Effector CD4-positive, alpha-beta T cell (primary cell): ENCODE measurements at regions not wholly inside any gene's neighbourhood (a gene's known extent, or its start where the extent isn't known, plus 50 kb on each side); places are given as distances from the start of the nearest gene placed in this dataset.

Source experiments
- DNase-seq: peaks from one replicate; pipeline ENCODE4 v3.0.0-alpha.2; 2020

DNA sequence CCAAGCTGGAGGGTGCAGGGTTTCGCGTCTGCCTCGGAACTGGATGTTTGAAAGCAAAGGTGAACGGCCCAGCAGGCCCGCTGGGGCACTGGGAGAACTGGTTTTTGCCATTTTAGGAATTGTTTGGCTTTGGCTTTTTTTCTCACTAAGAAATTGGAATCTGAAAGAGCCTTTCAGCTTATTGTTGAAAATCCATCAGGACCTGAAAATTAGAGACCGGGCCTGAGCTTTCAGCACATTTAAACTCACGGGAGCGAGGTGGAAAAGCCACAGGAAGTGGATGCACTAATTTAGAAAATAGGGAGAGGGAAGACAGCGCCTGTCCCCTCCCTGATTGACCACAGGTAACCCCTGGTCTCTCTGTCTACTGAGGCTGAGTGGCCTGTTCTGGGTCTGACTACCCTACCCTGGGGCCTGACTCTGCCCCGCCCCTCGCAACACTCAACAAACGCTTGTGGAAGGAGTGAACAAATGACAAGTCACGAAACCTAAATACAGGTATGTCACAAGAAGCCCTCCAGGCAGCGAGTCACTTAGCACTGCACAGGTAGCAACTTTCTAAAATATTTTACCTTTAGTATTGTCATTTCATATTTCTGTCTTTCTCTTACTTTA, 100.3 kb upstream of the MBOAT2 start:
- DNase-seq = no peak

DNA sequence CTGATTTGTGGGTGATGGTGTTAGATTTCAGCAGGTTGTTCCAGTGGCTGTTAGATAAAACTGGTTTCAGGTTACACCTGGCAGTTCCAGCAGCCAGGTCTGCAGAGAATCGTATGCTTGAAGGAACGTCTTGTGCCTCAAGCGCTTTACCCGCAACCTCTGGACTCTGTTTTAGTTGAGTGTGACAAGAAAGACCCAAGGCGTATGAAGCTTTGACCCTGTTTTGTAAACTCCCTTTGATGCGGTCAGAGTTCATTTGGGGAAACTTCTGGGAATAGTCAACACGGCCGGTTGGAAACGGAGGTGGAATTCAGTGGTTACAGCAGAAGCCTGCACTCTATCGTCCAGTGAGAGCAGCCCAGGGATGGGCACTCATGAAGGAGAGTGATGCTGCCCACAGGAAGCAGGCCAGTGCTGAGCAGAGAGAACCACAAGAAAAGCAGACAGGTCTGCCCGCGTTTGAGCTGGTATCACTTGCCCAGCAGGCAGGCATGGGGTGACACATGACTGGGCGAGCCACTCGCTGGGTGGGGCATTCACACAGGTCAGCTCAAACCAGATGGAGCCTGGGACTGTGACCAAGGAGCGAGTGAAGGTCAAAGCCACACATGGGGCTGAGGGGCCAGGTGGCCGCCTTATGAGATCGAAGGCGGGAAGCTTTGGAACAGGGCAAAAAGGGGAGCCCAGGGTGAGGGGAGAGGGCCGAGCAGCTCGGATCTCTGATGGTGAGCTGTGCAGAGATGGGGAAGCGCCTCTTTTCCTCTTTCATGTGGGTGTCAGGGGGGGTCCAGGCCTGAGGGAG, 99.6 kb upstream of the MBOAT2 start:
- DNase-seq = no peak

DNA sequence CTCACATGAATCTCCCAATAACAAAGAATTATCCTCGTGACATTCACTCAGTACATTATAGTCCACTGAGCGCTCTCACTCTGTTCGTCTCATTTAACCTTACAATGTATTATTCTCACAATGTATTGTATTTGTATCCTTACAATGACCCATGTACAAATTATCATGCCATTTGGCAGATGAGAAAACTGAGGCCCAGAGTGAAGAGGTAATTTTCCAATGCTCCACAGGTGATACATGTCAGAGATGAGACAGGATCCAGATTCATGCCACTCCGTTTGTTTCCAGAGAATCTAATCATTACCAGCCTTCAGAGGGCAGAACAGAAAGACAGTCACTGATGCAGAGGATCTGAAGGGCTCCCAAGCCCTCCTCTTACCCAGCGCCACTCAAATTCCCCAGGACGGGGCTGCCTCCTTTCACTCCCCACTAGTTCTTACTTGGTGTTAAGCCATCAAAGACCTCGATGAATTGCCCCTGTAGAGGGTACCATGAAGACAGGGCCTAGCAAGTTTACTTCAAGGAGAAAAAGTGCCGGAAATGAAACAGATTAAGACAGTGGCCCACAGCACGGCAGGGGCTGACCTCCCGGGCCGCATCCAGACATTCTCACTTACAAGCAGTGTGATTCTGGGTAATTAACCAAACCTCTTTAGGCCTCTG, 98.4 kb upstream of the MBOAT2 start:
- DNase-seq = no peak

DNA sequence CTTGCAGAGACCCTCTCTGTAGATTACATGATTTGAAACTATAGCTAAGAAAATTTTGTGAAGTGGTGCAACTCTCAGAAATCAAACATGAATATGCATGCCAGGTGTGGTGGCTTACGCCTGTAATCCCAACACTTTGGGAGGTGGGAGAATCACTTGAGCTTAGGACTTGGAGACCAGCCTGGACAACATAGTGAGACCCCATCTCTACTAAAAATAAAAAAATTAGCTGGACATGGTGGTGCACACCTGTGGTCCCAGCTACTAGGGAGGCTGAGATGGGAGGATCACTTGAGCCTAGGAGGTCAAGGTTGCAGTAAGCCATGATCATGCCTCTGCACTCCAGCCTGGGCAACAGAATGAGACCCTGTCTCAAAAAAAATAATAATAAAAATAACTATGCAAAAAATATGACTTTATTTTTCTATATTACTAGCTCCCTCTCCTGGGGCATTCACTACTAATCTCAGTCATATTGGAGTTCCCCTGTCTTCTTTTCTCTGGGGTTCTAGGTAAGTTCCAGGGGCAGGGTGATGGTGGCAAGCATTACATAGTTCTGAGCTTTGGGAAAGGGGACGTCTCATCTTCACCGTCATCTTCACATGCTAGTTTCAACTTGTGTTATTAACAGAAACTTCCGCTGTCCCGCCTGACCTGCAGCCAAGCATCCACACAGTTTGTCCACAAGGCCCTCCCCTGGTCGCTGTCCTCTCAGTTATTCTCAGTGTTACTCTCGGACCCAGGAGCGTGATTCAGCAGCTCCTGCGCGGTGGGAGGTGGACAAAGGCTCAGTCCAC, 96.8 kb upstream of the MBOAT2 start:
- no peak for DNase-seq

DNA sequence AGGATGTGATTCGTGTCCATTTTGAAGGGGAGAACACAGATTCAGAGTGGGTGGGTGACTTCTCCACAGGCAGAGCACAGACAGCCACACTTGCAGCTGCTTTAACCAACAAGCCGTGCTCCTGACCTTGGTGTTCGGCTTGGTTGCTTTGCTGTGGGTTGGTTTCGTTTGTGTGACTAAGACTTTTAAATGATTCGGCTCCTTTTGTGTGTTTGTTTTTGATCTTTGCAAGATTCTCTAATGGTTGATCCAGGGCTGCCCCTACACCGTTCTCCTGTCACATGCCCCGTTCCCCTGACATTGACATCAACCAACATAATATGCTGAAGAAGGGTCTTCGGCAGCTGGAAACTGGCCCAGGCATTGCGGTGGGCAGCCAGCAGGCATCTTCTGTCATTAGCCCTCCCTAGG, 95.9 kb upstream of the MBOAT2 start:
- no peak for DNase-seq

DNA sequence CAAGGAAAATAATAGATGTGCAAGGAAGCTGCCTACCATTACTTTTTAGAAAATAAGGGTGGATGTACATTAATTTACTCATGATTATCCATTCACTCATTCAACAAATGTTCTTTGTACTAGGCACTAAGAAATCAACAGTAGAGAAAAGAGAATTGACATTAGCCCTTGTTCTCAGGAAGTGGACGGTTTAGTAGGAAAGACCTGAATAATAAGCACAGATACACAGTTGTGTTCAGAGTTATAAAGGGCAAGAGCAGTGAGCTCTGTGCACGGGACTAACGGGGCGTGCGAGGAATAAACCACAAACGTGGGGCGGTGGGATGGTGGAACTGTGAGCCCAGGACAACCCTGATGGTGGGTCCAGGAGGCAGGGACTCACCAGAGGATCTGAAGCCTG, 94.4 kb upstream of the MBOAT2 start:
- no peak for DNase-seq

DNA sequence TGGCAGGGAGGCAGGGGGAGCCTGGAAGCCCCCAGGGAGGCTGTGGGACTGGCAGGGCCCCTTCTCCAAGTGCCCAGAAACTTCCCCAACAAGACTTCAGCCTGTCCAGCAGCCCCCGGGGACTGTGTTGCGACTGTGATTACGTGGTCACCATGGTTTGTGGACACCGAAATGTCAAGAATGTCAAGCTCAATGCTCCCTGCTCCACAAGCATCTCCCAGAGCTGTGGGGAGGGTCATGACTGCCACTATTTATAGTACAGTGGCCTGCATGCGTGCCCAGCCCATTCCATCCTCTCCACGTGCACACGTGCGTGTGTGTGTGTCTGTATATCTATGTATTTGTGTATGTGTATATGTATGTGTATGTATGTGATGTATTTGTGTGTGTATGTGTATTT, 93.8 kb upstream of the MBOAT2 start:
- no peak for DNase-seq

DNA sequence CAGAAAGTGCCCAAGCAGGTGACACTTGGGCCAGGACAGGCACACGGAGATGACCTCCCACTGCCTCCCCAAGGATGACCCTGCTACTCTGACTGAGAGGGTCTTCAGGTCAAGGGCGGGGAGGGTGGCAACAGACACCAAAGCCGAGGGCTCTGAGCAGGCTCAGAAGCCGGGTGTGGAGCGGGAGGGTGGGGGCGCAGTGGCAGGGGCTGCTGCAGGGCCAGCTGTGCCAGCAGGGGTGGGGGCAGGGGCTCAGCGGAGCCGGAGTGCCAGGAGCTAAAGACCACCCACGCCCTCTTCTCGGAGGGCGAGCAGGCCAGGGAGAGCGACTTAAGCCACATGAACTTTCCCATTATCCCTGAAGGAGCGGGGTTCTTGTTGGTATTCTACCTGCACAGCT, 93.3 kb upstream of the MBOAT2 start:
- DNase-seq = no peak

DNA sequence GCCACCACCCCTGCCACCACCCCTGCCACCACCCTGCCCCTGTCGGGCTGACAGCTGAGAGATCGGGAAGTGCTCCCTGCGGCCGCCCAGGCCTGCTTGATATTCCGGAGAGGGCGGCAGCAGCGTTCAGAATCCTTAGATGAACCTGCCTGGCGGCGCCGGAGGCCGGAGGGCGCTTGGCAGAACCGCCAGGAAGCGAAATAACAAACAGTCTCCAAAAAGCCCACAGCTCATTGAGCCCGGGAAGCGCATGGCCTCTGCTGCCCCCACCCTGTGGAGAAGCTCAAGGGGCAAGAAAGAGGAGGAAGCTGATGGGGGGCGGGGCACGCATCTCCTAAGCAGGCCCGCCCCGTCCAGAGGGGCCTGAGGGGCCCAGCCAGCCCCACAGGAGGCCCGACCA, 92.2 kb upstream of the MBOAT2 start:
- DNase-seq = no peak

DNA sequence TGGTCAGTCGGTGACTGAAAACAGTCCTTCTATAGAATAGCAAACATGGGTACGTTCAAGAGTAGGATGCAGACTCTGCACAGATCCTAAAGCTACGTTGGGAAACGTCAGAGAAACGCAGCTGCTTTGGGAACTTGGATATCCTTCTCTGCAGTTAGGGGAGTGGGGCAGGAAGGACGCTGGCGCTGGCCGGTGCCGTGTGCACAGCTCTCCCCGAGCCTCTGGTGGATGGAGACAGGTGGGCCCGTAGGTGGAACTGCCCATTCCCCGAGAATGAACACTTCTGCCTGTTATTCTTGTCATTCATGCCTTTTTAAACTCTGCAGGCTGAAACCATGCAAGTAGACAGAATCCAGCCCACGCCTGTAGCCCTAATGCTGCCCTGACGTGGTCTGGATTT, 91.7 kb upstream of the MBOAT2 start:
- no peak for DNase-seq

DNA sequence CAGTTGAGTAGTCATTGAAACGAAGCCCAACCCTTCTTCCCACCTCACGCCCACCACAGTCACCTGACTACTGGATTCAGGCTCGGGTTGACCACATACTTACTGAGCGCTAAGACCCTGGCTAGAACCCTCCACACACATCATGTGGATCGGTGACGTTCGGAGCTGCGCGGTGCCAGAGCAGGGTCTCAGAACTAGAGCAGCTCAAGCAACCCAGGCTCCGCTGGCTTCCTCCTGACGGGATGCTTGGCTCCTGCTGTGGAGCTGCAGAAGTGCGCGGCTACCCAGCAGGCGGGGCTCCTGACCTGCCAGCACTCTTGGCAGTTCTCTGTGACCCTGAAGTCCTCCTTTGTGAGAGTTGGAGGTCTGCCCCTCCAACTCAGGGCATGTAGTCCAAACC, 90.6 kb upstream of the MBOAT2 start:
- DNase-seq = no peak

DNA sequence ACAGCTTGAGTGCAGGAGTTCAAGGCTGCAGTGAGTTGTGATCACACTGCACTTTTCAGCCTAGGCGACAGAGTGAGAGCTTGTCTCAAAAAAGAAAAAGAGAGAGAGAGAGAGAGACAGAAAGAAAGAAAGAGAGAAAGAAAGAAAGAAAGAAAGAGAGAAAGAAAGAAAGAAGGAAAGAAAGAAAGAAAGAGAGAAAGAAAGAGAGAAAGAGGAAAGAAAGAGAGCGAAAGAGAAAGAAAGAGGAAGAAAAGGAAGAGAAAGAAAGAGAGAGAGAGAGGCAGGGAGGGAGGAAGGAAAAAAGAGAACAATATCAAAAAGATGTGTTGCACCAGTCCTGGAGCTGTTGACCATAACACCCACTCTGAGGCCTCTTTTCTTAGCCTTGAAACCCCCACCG, 89.8 kb upstream of the MBOAT2 start:
- DNase-seq = no peak

DNA sequence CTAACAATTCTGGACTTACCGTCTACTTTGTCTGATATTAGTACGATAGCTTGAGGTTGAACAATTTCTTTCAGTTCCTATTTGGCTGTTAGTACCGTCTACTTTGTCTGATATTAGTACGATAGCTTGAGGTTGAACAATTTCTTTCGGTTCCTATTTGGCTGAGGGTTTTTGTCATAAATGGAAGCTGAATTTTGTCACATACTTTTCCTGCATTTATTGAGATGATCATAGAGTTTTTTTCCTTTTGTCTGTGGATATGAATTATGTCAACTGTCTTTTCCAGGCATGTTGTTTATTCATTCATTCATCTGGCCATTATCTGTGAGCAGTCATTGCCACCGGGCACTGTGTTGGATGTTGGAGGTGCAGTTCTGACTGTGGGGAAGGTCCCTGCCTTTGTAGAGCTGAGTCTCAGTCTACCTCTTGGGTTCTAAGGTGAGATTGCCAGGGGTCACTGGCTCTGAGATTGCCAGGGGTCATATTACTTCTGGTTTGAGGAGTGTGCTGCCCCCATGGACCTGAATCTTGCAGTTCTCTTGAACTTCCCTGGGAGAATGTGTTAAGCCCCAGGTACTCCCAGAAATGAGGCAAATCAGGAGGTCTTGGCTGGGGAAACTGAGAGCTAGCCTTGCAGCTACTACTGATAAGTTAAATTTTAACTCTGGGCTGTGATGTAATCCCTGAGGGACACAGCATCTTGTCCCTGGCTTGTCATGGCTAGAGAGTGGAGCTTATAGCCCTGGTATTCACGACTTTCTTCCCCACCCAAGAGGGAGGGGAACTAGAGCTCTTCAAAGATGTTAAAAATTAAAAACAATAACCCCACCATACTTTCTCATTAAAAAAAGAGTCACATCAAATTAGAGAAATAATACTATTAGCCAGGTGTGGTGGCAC, 89.1 kb upstream of the MBOAT2 start:
- DNase-seq = no peak

DNA sequence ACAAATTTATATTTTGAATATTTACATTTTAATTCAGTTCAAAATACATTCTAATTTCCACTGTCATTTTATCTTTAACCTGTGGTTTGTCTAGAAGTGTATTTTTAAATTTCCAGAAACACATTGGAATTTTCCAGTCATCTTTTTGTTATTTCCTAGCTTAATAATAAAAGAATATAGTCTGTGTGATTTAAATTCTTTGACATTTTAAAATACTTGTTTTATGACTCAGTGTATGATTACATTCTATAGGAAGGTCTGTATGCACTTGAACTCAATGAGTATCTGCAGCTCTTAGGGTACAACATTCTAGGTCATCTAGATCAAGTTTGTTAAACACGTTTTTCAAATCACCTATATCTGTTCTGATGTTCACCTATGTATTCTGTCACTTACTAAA, 88.3 kb upstream of the MBOAT2 start:
- no peak for DNase-seq

DNA sequence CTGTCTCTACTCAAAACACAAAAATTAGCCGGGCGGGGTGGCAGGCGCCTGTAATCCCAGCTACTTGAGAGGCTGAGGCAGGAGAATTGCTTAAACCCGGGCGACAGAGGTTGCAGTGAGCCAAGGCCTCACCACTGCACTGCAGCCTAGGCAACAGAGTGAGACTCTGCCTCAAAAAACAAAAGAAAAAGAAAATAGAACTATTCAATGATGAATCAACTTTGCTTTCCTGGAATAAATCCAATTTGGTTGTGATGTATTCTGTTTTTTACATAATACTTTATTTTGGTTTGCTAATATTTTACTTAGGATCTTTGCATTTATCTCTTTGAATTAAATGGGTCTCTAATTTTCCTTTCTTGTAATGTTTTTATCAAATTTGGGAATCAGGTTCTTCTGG, 86.3 kb upstream of the MBOAT2 start:
- no peak for DNase-seq

DNA sequence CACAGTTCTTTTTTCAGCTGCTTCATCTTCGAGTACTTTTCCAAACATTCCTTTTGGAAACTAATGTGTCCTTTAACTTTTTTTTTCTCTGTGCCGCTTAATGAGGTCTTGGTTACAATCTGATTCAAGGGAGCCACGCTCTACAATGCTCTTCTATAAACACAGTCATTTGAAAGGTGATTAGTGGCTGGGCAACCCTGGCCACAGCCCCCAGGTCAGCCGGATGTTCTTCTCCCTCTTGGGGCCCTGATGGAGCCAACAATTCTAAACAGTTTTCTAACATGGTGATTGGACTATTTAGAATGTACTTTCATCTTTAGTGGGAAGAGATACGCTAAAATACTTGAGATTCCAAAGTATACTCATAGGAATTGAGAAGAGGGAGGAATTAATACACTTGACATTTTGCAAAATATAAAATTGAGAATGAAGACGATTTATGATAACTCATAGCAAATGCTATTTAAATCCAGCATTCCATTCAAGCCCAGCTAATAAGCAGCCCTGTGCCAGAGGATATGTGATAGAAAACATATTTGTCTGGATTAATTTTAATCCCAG, 83.7 kb upstream of the MBOAT2 start:
- no peak for DNase-seq

DNA sequence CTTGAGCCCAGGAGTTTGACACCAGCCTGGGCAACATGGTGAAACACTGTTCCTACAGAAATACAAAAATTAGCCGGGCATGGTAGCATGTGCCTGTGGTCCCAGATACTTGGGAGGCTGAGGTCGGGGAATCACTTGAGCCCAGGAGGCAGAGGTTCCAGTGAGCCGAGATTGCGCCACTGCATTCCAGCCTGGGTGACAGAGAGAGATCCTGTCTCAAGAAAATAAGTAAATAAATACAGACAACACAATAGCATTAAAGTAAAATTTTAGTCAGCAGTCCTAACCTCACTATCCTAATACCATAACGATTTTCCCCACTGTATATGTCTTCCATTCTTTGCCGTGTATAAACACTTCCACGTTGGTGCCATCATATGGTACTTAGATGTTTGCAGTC, 83.0 kb upstream of the MBOAT2 start:
- no peak for DNase-seq

DNA sequence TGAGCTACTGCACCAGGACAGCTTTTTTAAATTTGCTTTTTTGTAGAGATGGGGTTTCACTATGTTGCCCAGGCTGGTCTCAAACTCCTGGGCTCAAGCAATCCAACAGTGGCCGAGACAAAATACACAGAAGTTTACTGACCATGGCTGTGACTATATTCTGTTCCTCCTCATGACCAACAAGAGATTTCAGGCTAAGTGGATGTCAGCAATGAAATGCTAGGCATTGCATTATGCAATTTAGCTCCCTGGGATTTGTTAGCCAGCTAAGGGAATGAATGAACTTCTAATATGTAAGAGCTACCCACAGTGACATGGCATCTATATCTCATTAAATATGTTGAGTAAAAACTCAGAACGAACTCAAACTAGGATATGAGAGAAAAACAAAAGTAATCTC, 81.9 kb upstream of the MBOAT2 start:
- no peak for DNase-seq

DNA sequence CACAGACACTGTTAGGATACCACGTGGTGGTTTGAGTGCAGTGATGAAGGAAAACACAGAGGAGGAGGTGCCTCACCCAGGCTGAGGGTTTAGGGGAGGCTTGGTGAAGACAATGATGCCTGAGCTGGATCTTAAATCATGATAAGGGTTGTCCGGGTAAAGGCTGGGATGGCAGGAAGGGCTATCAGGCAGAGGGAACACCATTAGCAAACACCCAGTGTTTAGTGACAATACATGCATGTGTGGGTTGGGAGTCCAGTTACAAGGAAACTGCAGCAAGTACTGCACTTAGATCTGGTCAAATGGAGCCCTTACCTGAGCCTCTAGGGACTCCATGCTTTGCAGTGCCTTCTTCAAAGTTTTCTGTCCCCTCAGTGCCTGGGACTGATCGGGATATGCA, 79.8 kb upstream of the MBOAT2 start:
- no peak for DNase-seq

DNA sequence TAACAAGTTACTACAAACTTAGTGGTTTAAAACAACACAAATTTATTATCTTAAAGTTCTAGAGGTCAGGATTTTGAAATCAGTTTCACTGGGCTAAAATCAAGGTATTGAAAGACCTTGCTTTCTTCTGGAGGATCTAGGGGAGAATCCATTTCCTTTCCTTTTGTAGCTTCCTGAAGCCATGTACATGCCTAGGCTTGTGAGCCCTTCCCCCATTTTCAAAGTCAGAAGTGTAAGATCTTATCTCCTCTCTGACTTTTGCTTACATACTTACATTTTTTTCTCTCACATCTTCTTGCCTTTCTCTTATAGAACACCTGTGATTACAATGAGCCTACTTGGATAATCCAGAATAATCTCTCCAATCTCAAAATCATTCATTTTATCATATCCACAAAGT, 78.7 kb upstream of the MBOAT2 start:
- DNase-seq = no peak

DNA sequence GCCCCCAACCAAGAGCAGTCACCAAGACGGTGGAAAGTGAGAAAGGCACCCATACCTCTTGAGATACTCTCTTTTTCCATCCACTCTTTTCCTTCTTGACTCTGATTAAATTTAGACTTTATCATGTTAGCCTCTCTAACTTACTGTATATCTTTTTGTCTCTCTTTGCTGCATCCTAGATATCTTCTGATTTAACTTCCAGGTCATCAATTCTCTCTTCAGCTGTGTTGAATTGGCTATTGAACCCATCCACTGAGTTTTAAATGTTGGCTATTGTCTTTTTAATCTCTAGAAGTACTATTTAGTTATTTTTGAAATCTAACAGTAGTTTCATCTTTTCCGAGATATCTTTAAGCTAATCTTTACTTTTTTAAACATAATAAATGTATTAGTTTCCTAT, 78.3 kb upstream of the MBOAT2 start:
- no peak for DNase-seq

DNA sequence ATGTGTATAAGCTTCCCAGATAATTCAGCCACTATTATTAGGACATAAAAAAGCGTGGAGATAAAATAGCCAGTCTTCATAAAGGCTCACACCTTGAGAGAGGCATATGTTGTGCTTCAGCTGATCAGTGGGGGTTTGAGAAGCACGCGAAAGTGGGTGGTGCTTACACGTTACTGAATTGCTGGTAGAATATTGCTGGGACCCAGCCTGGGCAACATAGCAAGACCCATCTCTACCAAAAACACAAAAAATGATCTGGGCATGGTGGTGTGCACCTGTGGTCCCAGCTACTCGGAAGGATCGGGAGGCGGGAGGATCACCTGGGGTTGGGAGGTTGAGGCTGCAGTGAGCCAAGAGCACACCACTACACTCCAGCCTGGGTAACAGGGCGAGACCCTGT, 74.9 kb upstream of the MBOAT2 start:
- DNase-seq = no peak
